PC-3 (cell line): ENCODE measurements at regions not wholly inside any gene's neighbourhood (a gene's known extent, or its start where the extent isn't known, plus 50 kb on each side); places are given as distances from the start of the nearest gene placed in this dataset.

Experiments
- CTCF ChIP-seq: fragments of 300-600 bp; sonication (generic); conservative IDR thresholded peaks from 2 replicates; pipeline ENCODE4 v1.5.1; 2017; ENCODE audit warnings: antibody characterized with exemption, low read depth, mild to moderate bottlenecking, low read length
- EZH2 ChIP-seq: fragments of 300-600 bp; sonication (generic); IDR thresholded peaks from one replicate; pipeline ENCODE4 v1.6.1; 2017; ENCODE audit warnings: antibody characterized with exemption, mild to moderate bottlenecking, low read length; ENCODE audit not compliant: unreplicated experiment
- EZH2phosphoT487 ChIP-seq: fragments of 300-600 bp; sonication (generic); IDR thresholded peaks from 2 replicates; pipeline ENCODE4 v1.6.1; 2018; ENCODE audit warnings: mild to moderate bottlenecking, antibody characterized with exemption, low read length, borderline replicate concordance

- TF ChIP-seq CTCF: no peak
- no peak for TF ChIP-seq EZH2phosphoT487
- TF ChIP-seq EZH2: no peak
Measured at GRCh38 chr6:137401088-137401487, 93.1 kb downstream of the OLIG3 start.
